HG02981 (cell line): ENCODE measurements at regions not wholly inside any gene's neighbourhood (a gene's known extent, or its start where the extent isn't known, plus 50 kb on each side); places are given as distances from the start of the nearest gene placed in this dataset.

Source experiments
- ATAC-seq: cut with Tn5 transposase; IDR thresholded peaks from one replicate; pipeline ENCODE4 v1.9.1; 2021; ENCODE audit warnings: mild to moderate bottlenecking, moderate library complexity; ENCODE audit not compliant: unreplicated experiment

DNA sequence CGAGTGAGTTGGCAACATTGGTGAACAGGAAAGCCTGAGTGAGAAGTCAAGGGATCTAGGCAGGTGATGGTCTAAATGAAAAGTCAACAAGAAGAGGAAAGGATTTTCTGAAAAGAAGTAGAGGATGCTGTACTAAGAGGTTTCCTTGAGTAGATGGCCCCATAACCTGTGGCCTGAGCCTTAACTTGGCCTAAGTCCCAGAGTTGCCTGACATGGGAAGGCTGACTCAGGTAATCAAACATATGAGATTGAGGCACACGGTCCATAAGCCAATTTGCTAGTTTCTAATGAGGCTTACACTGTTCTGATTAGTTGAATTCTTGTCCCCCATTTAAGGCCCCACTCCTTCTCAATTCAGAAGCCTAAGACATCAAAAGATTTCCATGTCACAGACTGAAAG is 262.5 kb upstream of the LMCD1 start:
- ATAC-seq: no peak

DNA sequence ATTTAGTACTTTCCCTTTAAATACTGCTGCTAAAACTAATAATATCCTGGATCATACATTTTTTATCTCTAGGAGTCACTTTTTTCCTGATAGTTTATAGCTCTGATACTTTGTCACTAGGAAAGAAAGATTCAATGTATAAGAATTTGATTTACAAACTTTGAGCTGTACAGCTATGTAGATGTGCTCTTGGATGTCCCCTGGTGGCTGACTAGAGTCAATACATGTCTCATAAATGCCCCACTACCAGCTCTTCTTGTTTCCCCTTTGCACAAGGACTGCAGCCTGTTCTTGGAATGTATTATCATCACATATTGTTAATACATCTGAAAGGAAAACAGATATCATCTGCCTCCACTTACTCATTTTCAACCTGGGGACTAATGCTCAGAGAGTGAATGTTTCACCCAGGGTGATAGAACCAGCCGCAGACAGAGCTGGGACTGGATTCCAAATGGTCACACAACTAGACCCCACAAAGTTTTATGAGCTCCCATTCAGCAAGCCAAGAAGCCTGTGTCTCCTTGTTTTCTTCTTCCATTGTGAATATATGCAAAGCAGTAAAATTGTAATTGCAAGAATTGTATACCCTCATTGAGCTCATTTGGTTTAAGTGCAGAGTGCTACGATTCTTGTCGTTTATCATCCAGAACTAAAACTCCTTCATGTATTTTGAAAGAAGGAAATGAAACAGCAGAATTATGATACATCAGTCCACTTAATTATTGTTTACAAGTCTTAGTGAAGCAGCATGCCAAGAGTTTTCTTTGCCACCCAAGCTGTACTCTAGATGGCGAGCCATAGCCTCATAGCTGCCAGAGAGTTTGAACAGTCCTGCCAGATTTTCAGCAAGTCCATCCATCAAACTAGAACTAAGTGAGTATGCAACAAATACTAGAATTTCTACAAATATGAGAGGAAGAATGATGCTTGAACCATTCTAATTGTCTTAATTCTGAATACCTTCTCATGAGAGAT is 261.6 kb upstream of the LMCD1 start:
- ATAC-seq: peak; percentile 97

DNA sequence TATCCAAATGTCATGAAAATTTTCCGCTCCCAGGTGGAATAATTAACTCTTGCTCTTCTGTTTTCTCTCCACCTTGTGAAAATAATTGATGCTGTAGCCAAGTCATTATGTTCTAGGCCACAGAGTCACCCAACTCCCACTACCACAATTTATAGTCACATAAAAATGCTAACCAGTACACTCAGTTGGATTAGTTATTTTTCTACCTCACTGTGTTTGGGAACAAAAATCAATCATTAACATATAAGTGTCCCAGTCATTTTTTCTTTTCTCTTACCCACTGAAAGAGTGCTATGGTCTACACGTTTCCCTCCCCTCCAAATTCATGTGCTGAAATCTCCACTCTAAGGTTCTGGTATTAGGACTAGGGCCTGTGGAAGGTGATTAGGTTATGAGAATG is 255.6 kb upstream of the LMCD1 start:
- ATAC-seq: no peak

DNA sequence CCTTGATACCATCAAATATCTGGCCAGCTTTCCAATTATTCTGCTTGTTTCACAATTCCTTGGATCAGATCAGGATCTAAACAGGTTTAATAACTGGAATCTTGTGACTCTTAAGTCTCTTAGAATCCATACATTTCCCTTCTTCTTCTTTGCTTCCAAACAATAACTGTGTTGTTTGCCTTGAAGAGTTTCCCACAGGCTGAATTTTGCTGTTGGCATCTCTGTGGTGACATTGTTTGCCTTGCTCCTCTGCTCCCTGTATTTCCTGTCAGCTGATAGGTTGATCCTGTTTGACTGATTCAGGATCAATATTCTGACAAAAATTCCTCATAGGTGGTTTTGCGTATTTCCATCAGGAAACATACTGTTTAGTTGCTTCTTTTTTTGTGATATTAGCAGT is 248.4 kb upstream of the LMCD1 start:
- no peak for ATAC-seq

DNA sequence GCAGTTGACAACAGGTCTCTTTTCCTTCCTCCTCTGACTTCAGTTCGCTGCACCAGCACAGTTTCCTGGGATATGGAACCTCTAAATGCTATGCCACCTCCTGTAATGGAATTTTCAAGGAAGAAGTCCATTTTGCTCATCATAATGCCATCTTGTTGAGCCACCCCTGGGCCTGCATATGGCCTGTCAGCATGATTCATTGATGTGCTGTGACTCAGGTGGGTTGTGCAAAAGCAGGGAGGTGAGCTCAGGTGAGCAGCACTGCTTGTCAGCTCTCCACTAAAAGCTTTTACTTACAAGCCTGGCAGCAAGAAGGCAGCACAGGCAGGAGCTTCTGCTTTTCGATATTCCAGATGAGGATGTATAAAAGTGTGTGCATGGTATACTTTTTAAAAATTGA is 247.1 kb upstream of the LMCD1 start:
- no peak for ATAC-seq

DNA sequence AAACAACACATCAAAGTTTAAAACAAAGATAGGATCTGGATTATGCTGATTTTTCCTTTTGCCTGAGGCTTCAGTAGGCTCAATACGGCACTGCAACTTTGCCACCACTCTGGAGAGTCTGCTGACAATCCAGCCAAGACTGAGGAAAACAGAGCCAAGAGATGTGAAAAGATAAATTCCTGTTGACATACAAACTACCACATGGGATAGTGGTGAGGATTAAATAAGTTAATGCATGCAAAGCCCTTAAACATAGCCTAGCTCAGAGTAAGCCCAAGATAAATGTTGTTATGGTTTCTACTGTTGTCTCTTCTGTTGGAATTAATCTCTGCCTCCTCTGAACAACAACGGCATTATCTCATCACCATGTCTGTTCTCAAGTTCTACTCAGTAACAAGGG is 245.9 kb upstream of the LMCD1 start:
- ATAC-seq: no peak

DNA sequence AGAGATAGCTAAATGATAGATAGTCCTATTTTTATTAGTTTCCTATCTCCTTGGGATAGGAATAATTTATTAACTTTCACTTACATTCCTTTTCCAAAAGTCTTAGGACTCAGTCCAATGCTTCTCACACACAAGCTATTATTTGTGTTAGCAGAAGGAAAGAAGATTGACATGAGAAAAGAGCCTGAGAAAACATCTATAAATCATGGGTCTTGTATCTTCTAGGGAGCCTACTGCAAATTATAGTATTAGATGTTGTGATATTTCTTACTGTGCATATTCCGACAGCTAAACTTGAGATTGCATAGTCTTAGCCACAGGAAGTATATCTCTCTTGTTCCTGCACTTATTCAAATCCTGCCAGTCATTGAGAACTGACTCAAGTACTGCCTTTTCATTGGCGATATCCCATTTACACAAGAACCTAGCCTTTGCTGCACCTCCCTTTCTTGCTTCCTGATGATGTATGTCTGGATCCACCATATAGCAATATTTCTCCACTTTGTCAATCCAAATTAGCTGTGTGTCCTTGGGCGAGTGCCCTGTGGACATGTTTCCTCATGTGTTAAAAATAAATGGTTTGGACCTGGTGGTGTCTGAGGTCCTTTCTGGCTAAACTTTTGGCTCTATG is 245.1 kb upstream of the LMCD1 start:
- ATAC-seq: no peak

DNA sequence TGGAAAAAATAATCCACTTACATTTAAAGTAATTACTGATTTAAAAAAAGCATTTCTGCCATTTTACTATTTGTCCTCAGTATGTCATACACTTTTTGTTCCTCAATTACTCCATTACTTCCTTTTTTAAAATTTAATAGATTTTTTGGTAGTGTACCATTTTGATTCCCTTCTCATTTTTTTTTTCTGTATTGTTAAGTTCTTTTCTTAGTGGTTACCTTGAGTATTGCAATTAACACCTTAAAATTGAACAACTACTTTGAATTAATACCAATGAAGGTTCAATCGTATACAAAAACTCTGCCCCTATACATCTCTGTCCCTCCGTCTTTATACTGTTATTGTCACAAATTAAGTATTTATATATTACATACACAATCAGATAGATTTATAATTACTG is 240.6 kb upstream of the LMCD1 start:
- no peak for ATAC-seq

DNA sequence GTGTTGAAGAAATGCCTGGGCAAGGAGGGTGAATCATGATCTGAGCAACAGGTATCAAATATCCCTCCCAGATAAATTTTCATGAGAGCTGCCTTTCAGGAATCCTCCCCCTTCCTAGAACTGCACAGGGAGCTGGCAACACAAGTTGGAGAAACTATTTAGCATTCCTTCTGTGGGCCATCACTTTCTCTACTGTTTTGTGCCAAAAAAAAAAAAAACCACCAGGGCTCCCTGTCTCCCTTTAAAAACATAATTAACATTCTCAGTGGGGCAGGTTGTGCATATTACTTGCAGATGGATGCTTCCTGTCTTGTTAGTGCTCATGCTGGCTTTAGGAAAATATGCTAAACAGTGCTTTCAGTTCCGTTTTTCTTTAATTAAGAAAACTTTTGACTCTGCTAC is 234.9 kb upstream of the LMCD1 start:
- ATAC-seq: no peak

DNA sequence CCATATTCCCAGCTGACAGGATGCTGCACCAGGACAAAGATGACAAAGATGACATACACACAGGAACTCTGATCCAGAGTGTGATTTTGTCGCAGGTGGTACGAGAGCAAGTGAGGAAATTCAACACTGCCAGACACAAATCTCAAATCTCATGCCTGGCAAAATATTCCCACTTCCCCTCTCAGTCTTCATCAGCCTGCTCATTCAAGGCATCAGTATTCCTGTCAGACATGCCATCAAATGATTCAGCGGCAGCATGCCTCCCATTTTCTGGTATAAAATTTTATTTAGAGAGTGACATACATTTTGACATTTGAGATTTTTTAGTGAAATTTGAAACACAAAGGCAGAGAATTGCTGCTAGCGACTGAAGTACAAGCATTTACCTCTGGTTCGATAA is 228.1 kb upstream of the LMCD1 start:
- no peak for ATAC-seq

DNA sequence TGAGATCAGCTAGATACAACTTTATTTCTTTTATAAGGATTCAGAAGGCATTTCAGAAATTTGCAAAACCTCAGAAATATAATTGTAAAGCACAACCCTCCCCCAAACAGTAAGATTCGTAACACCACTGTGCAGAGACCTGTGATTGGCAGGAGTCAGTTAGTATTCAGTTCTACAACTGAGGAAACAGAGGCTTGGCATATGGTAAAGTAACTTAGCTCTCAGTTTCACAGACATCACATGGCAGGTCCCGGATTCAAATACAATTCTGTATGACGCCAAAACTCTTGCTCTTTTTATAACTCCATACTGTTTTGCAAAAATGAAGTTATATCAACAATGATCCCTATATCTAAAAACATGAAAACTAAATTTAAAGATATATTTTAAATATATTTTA is 225.6 kb upstream of the LMCD1 start:
- no peak for ATAC-seq

DNA sequence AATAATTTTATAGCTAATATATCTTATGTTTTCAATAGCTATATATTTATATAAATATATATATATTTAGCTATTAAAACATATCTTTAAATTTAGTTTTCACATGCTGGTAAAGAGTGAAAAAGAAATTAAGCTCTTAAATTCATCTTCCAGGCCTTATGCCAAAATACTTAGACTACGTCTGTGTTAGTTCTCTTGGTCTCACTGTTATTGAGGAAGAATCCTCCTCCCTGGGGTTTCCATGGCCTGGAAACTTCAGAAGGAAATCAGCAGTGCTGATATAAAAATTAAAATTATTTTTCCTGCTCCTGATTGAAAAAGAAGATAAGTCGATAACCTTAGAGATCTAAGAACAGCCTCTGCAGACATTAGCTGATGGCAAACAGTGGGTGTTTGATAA is 225.1 kb upstream of the LMCD1 start:
- ATAC-seq: no peak

DNA sequence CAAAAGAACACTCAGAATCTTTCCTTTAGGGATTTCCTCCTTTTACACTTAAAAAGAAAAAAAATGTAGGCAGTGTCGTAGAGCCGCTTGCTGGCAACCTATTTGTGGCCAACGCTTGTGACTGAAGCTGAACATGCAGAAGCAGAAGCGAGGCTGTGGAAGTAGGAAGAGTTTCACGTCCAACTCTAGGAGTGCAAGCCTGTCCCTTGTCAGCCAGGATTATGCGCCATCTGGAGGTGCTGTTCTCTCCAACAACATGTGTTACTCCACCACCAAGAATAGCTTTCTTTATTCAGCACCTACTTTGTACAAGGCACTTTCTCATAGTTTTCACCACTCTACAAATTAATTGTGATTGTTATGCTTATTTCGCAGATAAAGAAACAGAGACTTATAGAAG is 223.2 kb upstream of the LMCD1 start:
- ATAC-seq: no peak

DNA sequence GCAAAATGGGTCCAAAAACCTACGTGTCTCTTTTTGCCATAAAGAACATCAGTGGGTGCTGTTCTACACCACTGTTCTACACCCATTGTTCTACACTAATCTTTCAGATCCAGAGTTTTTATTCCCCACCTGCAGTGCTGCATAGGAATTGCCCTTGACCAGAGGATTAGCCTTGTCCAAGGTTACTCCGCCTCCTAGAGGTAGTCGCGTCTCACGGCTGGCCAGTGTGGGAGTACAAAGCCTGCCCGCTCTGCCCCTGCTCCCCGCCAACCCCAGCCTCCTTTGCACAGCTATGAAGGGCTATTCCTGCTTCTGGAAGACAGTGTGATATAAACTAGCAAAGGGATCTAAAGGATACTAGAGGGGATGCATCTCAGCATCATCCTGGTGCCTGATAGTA is 222.1 kb upstream of the LMCD1 start:
- no peak for ATAC-seq

DNA sequence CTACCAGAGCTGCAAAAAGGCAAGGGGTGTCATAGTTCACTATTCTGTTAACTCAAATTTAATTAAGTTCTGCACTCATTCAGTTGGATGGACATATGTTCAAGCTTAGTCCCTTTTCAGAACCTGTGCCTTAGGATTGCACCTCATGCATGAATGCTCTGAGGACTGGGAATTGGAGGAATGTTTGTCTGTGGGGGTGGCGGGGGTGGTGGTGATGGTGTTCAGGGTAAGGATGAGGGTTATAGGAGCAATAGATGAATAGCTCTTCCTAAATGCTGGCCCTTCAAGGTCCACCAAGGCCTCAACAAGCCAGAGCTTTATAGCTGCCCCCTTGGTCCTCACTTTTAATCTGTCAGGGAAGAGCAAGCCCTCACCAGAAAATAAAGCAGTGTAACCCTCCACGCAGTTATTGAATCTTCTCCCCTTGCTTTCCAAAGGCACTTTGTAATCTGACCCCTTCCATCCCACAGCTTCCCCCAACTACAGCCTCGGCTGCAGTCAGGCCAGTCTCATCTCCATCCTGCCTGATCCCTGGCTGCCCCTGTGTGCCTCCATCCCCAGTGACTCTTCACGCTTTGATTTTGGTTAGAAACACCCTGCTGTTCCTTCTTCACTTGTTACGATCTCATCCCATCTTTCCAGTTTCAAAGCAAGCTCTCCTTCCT is 221.6 kb upstream of the LMCD1 start:
- no peak for ATAC-seq

DNA sequence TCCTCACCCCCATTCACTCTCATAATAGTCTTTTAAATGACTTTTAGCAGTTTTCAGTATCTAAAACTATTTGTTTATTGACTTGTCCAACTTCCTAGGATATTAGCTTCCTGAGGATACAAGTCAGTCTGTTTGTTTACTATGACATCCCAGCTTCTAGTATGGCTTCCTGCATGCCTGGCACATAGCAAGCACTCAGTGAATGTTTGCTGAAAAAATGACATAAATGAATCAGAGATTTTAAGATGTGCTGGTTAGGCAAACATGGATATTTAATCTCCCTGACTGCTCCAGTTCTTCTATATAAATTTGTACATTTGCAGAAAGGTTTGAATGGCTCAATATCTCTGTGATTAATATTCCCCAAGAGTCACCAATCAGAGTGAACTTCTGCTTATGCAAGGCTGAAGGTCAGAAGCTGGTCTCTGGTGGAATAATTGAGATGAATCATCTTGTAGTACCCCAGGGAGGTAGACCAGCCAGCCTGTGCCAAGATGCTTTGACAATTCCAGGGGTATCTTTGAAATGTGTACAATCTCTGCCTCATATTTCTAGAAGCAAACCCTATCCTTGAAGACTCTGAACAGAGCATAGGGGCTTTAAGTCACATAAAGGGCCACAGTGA is 219.0 kb upstream of the LMCD1 start:
- no peak for ATAC-seq

DNA sequence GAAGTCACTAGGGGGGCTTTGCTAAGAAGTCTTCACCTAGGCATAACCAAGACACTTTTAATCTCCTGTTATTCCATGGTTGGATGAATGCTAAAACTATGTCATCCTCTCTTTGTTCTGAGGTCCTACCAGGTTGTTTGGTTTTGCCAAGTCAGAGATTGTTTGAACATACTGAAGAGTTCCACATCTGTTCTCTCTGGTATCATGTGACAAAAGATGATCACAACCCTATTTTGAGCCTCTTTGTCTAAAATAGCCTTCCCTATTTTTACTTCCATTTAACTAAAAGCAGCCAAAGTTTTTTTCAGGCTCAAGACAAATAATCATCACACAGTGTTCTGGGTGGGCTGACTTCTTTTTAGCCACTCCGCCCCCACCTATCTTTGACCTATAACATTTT is 218.4 kb upstream of the LMCD1 start:
- no peak for ATAC-seq

DNA sequence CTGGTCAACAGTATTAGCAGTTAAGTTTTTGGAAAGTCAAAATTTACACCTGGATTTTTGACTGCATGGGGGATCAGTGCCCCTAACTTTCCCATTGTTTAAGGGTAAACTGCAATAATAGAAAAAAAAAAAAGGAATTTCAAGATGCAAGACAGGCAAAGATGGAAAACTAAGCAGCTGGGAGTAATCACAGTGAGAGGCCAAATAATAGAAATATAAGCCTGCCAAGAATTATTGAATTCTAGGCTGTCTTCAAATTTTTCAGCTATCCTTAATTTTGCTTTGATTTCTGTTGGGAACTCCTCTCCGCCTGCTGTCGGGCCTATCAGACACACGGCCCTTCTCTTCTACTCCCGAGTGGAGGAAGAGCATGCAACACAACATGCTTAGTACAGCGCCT is 215.5 kb upstream of the LMCD1 start:
- no peak for ATAC-seq

DNA sequence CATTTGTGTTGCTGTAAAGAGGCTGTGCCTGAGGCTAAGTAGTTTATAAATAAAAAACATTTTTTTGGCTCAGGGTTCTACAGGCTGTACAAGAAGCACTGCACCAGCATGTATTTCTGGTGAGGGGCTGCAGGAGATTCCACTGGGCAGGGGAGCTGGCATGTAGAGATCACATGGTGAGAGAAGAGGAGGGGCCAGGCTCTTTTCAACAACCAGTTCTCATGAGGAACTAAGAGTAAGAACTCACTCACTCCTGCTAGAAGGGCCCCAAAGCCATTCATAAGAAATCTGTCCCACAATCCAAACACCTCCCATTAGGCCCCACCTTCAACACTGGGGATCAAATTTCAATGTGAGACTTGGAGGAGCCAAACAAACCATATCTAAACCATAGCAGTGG is 214.9 kb upstream of the LMCD1 start:
- no peak for ATAC-seq

DNA sequence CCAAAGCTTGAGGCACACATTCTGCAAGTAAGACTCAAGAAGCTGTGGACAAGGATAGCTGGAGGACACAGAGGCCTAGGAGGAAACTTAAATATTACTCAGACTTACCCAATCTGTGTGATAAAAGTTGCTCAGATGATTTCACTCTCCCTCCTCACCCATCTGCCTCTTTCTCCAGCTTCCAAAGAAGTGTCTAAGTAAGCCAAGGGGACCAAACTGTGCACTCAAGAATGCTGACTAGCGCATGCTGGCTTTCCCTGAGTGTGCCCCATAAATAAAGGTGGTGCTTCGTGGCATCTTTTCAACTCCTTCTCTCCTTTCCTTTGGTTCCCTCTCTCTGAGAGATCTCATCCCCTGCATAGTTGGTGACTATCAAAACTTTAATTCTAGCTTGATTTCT is 211.0 kb upstream of the LMCD1 start:
- ATAC-seq: no peak

DNA sequence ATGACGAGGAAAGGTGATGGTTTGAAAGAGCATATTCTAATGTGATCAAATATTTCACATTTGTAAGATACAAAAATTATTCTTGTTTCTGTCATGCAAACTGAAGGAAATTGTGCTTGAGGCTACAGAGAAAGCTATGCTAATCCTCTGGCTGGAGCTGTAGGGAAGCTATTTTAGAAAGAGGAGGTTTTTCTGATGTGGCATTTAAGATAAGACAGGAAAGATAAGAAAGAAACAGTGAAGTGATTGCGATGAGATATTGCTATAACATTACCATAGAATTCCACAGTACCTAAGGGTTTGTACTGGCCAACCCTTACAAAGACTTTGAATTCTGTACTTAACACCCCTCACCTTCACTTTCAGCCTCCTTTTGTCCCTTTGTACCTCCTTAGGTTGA is 205.2 kb upstream of the LMCD1 start:
- no peak for ATAC-seq
